LNCaP clone FGC (cell line): ENCODE measurements at regions not wholly inside any gene's neighbourhood (a gene's known extent, or its start where the extent isn't known, plus 50 kb on each side); places are given as distances from the start of the nearest gene placed in this dataset.

Source experiments
- DNase-seq: peaks from one replicate; pipeline ENCODE4 v3.0.0-alpha.2; 2011; ENCODE audit warnings: low read depth
- H3K4me3 ChIP-seq: 2 replicates; pipeline ENCODE4 v1.5.1; 2011; ENCODE audit warnings: mild to moderate bottlenecking, low read depth, low read length, control low read depth
- CTCF ChIP-seq: IDR thresholded peaks from 2 replicates; pipeline ENCODE4 v1.5.1; 2012; ENCODE audit warnings: mild to moderate bottlenecking; ENCODE audit not compliant: control insufficient read depth, insufficient read depth; ENCODE audit errors: extremely low read depth

DNA sequence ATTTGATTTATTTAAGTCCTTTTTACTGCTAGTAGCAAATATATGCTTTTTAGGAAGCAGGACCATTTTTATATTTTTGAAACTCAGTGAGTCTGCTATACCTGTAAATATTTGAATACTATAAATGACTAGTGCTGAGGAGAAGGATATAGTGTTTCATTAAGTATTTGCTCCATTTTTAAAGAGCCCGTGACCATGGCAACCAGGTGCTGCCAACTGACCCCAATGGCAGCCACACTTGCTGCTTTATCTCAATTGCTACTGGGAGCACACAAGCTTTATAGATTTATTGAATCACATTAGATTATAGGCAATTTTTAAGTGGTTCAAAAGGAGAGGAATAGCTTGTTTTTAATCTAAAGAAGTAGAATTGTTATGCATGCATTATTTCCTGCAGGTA, 142.0 kb downstream of the SCG2 start:
- DNase-seq, result no peak
- H3K4me3 ChIP-seq, result no peak overlapping the region
- TF ChIP-seq CTCF, result no peak

GRCh38 chr2:223460774-223461211, 141.4 kb downstream of the SCG2 start:
- DNase-seq, result no peak
- H3K4me3 ChIP-seq, result no peak overlapping the region
- no peak for TF ChIP-seq CTCF

DNA sequence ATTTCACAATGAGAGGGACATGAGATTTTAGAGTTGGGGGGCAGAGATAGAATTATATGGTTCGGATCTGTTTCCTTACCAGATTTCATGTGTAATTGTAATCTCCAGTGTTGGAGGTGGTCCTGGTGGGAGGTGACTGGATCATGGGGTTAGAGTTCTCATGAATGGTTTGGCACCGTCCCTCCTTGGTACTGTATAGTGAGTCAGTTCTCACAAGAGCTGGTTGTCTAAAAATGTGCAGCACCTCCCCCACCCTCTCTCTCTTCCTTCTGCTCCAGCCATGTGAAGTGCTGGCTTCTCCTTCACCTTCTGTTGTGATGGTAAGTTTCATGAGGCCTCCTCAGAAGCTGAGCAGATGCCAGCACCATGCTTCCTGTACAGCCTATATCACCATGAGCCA, 138.1 kb downstream of the SCG2 start:
- no peak for DNase-seq
- TF ChIP-seq CTCF, result no peak
- no peak overlapping the region for H3K4me3 ChIP-seq

DNA sequence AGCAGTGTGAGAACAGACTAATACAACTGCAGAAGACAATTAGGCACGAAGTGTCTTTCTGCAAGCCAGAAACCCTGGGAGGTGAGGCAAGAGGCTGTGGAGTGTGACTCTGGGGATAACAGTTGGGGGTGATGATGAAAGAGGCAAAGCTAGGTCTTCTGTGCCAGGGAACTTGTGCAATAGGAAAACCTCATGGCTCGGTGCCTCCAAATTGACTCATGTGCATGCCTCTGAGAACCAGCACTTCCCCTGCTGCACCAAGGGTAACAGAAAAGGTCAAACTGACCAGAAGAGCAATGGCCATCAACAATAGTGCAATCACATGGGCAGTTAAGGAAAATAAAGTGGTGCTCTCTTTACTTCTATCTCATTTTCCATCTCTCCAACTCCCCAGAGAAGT, 136.4 kb downstream of the SCG2 start:
- no peak for TF ChIP-seq CTCF
- H3K4me3 ChIP-seq, result no peak overlapping the region
- DNase-seq, result no peak

- TF ChIP-seq CTCF, result no peak
- DNase-seq, result no peak
- no peak overlapping the region for H3K4me3 ChIP-seq
Observed at GRCh38 chr2:223467196-223467595, 135.0 kb downstream of the SCG2 start.

- no peak overlapping the region for H3K4me3 ChIP-seq
- TF ChIP-seq CTCF, result no peak
- no peak for DNase-seq
Observed at GRCh38 chr2:223469270-223470046, 132.7 kb downstream of the SCG2 start.

DNA sequence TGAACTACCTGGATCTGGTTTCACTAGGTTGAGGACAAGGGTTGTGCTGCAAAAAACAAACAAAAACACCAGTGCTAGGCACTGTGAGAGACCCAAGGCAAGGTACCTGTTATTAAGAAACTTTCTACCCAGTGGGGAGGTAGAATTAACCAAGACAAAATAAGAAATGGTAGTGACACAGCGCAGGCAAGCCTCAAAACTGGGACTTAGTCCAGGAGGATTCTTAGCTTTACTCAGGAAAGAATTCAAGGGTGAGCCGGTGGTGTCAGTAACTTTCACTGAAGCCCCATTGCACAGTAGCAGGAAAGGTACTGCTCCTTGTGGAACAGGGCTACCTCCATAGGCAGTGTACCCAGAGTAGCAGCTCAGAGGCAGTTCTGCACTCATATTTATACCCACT, 131.6 kb downstream of the SCG2 start:
- DNase-seq, result no peak
- no peak overlapping the region for H3K4me3 ChIP-seq
- TF ChIP-seq CTCF, result no peak
